ENCODE measurements at regions not wholly inside any gene's neighbourhood (a gene's known extent, or its start where the extent isn't known, plus 50 kb on each side); places are given as distances from the start of the nearest gene placed in this dataset.

- no peak overlapping the region for H3K9ac ChIP-seq (ENCODE audit: low read depth, low read length, poor library complexity)
- DNase-seq (ENCODE audit: low spot score) = no peak
- WGBS, 2 donors (ENCODE audit: extremely low coverage in 2 of 2, insufficient read length in 2 of 2, insufficient replicate concordance in 1 of 2) = no CpG with 5 or more reads among the region's 2 CpGs
These were observed 59.0 kb upstream of the SPATS2L start for GRCh38 chr2:200247494-200247893.

GRCh38 chr2:200252265-200253067, 54.0 kb upstream of the SPATS2L start:
- Histone ChIP-seq H3K4me2 (ENCODE audit: insufficient read depth, low read length, poor library complexity, severe bottlenecking) (no peak overlapping the region), H4K91ac (ENCODE audit: low read depth, low read length, poor library complexity) (no peak overlapping the region), H3K79me1 (ENCODE audit: low read depth, low read length) (peaks cover 2% of the 10 kb centered on the region), H4K8ac (ENCODE audit: low read depth, low read length) (no peak overlapping the region), H3K4me3 (ENCODE audit: low read length in 2 of 2) (no peak overlapping the region), H3K9me3 (replicated peaks in 1 of 2; ENCODE audit: control insufficient read depth in 2 of 2, insufficient read depth in 1 of 2, low read depth in 1 of 2, low read length in 2 of 2) (no peaks in the 10 kb centered on the region), H3K18ac (ENCODE audit: low read length) (no peak overlapping the region), H3K23ac (ENCODE audit: low read depth, low read length, poor library complexity) (no peak overlapping the region), H2BK120ac (ENCODE audit: low read depth, low read length) (no peak overlapping the region), H2AFZ (ENCODE audit: low read length) (peak overlapping the region; percentile 5), H3K4me1 (ENCODE audit: control insufficient read depth in 2 of 2, insufficient read depth in 1 of 2, low read depth in 1 of 2, low read length in 2 of 2) (no peaks in the 10 kb centered on the region), H2BK12ac (ENCODE audit: low read length) (no peak overlapping the region), H2AK5ac (ENCODE audit: low read depth, low read length) (no peak overlapping the region), H3K4ac (ENCODE audit: low read length) (no peak overlapping the region), H3K27me3 (ENCODE audit: control insufficient read depth in 3 of 3, insufficient read depth in 3 of 3, low read depth in 1 of 3, low read length in 3 of 3) (peaks cover 0 to 6% (median 0%) of the 10 kb centered on the region in 3 experiments), H3K14ac (ENCODE audit: low read length) (no peak overlapping the region), H2BK5ac (ENCODE audit: low read length) (no peak overlapping the region), H2BK15ac (ENCODE audit: low read length) (no peak overlapping the region), H3K36me3 (replicated peaks in 1 of 2; ENCODE audit: control insufficient read depth in 2 of 2, insufficient read depth in 2 of 2, low read length in 2 of 2) (no peaks in the 10 kb centered on the region), H3K27ac (replicated peaks; ENCODE audit: low read length) (no peak overlapping the region), H3K9ac (ENCODE audit: low read depth, low read length, poor library complexity) (no peak overlapping the region)
- no peak for DNase-seq (ENCODE audit: low spot score)
- WGBS, 2 donors (ENCODE audit: extremely low coverage in 2 of 2, insufficient read length in 2 of 2, insufficient replicate concordance in 1 of 2) = no CpG with 5 or more reads among the region's 8 CpGs

More at GRCh38 chr2:200247494-200247893, 59.0 kb upstream of the SPATS2L start:
- Histone ChIP-seq H2AFZ (ENCODE audit: low read length) (no peak overlapping the region), H3K18ac (ENCODE audit: low read length) (no peak overlapping the region), H2BK120ac (ENCODE audit: low read depth, low read length) (no peak overlapping the region), H2BK15ac (ENCODE audit: low read length) (no peak overlapping the region), H4K91ac (ENCODE audit: low read depth, low read length, poor library complexity) (no peak overlapping the region), H3K27me3 (ENCODE audit: control insufficient read depth in 3 of 3, insufficient read depth in 3 of 3, low read depth in 1 of 3, low read length in 3 of 3) (no peaks in the 10 kb centered on the region), H3K14ac (ENCODE audit: low read length) (no peak overlapping the region), H3K79me1 (ENCODE audit: low read depth, low read length) (no peaks in the 10 kb centered on the region), H3K9me3 (replicated peaks in 1 of 2; ENCODE audit: control insufficient read depth in 2 of 2, insufficient read depth in 1 of 2, low read depth in 1 of 2, low read length in 2 of 2) (no peaks in the 10 kb centered on the region), H3K36me3 (replicated peaks in 1 of 2; ENCODE audit: control insufficient read depth in 2 of 2, insufficient read depth in 2 of 2, low read length in 2 of 2) (no peaks in the 10 kb centered on the region), H2BK5ac (ENCODE audit: low read length) (no peak overlapping the region), H4K8ac (ENCODE audit: low read depth, low read length) (no peak overlapping the region), H3K4me2 (ENCODE audit: insufficient read depth, low read length, poor library complexity, severe bottlenecking) (no peak overlapping the region), H3K27ac (replicated peaks; ENCODE audit: low read length) (no peak overlapping the region), H3K4me3 (ENCODE audit: low read length in 2 of 2) (no peak overlapping the region), H2BK12ac (ENCODE audit: low read length) (no peak overlapping the region), H3K4me1 (ENCODE audit: control insufficient read depth in 2 of 2, insufficient read depth in 1 of 2, low read depth in 1 of 2, low read length in 2 of 2) (no peaks in the 10 kb centered on the region), H2AK5ac (ENCODE audit: low read depth, low read length) (no peak overlapping the region), H3K23ac (ENCODE audit: low read depth, low read length, poor library complexity) (no peak overlapping the region), H3K4ac (ENCODE audit: low read length) (no peak overlapping the region)

GRCh38 chr2:200253639-200254038, 52.9 kb upstream of the SPATS2L start:
- Histone ChIP-seq H3K14ac (ENCODE audit: low read length) (no peak overlapping the region), H3K4me3 (ENCODE audit: low read length in 2 of 2) (no peak overlapping the region), H3K4me1 (ENCODE audit: control insufficient read depth in 2 of 2, insufficient read depth in 1 of 2, low read depth in 1 of 2, low read length in 2 of 2) (no peaks in the 10 kb centered on the region), H2BK15ac (ENCODE audit: low read length) (no peak overlapping the region), H4K91ac (ENCODE audit: low read depth, low read length, poor library complexity) (no peak overlapping the region), H2BK12ac (ENCODE audit: low read length) (no peak overlapping the region), H3K9ac (ENCODE audit: low read depth, low read length, poor library complexity) (no peak overlapping the region), H3K23ac (ENCODE audit: low read depth, low read length, poor library complexity) (no peak overlapping the region), H2AFZ (ENCODE audit: low read length) (no peak overlapping the region), H4K8ac (ENCODE audit: low read depth, low read length) (no peak overlapping the region), H2AK5ac (ENCODE audit: low read depth, low read length) (no peak overlapping the region), H3K27me3 (ENCODE audit: control insufficient read depth in 3 of 3, insufficient read depth in 3 of 3, low read depth in 1 of 3, low read length in 3 of 3) (peaks cover 0 to 6% (median 0%) of the 10 kb centered on the region in 3 experiments), H3K4ac (ENCODE audit: low read length) (no peak overlapping the region), H3K27ac (replicated peaks; ENCODE audit: low read length) (no peak overlapping the region), H2BK120ac (ENCODE audit: low read depth, low read length) (no peak overlapping the region), H2BK5ac (ENCODE audit: low read length) (no peak overlapping the region), H3K4me2 (ENCODE audit: insufficient read depth, low read length, poor library complexity, severe bottlenecking) (no peak overlapping the region), H3K36me3 (replicated peaks in 1 of 2; ENCODE audit: control insufficient read depth in 2 of 2, insufficient read depth in 2 of 2, low read length in 2 of 2) (no peaks in the 10 kb centered on the region), H3K9me3 (replicated peaks in 1 of 2; ENCODE audit: control insufficient read depth in 2 of 2, insufficient read depth in 1 of 2, low read depth in 1 of 2, low read length in 2 of 2) (no peaks in the 10 kb centered on the region), H3K79me1 (ENCODE audit: low read depth, low read length) (peaks cover 2% of the 10 kb centered on the region), H3K18ac (ENCODE audit: low read length) (no peak overlapping the region)
- WGBS, 2 donors (ENCODE audit: extremely low coverage in 2 of 2, insufficient read length in 2 of 2, insufficient replicate concordance in 1 of 2) = no CpG with 5 or more reads among the region's 2 CpGs
- DNase-seq (ENCODE audit: low spot score) = no peak

GRCh38 chr2:200254773-200255172, 51.7 kb upstream of the SPATS2L start:
- H2AK5ac ChIP-seq (ENCODE audit: low read depth, low read length) = no peak overlapping the region
- no CpG with 5 or more reads among the region's 4 CpGs for WGBS, 2 donors (ENCODE audit: extremely low coverage in 2 of 2, insufficient read length in 2 of 2, insufficient replicate concordance in 1 of 2)

More at GRCh38 chr2:200254773-200255172, 51.7 kb upstream of the SPATS2L start:
- Histone ChIP-seq H3K9ac (ENCODE audit: low read depth, low read length, poor library complexity) (no peak overlapping the region), H4K8ac (ENCODE audit: low read depth, low read length) (no peak overlapping the region), H3K36me3 (replicated peaks in 1 of 2; ENCODE audit: control insufficient read depth in 2 of 2, insufficient read depth in 2 of 2, low read length in 2 of 2) (no peaks in the 10 kb centered on the region), H3K4me3 (ENCODE audit: low read length in 2 of 2) (no peak overlapping the region), H3K4me2 (ENCODE audit: insufficient read depth, low read length, poor library complexity, severe bottlenecking) (no peak overlapping the region), H2AFZ (ENCODE audit: low read length) (no peak overlapping the region), H3K79me1 (ENCODE audit: low read depth, low read length) (peaks cover 2% of the 10 kb centered on the region), H3K23ac (ENCODE audit: low read depth, low read length, poor library complexity) (no peak overlapping the region), H2BK12ac (ENCODE audit: low read length) (no peak overlapping the region), H3K4me1 (ENCODE audit: control insufficient read depth in 2 of 2, insufficient read depth in 1 of 2, low read depth in 1 of 2, low read length in 2 of 2) (no peaks in the 10 kb centered on the region), H3K18ac (ENCODE audit: low read length) (peak overlapping the region; percentile 35), H2BK120ac (ENCODE audit: low read depth, low read length) (no peak overlapping the region), H3K4ac (ENCODE audit: low read length) (no peak overlapping the region), H3K9me3 (replicated peaks in 1 of 2; ENCODE audit: control insufficient read depth in 2 of 2, insufficient read depth in 1 of 2, low read depth in 1 of 2, low read length in 2 of 2) (no peaks in the 10 kb centered on the region), H2BK15ac (ENCODE audit: low read length) (no peak overlapping the region), H3K14ac (ENCODE audit: low read length) (no peak overlapping the region), H2BK5ac (ENCODE audit: low read length) (no peak overlapping the region), H3K27me3 (ENCODE audit: control insufficient read depth in 3 of 3, insufficient read depth in 3 of 3, low read depth in 1 of 3, low read length in 3 of 3) (peaks cover 0 to 6% (median 0%) of the 10 kb centered on the region in 3 experiments), H4K91ac (ENCODE audit: low read depth, low read length, poor library complexity) (no peak overlapping the region), H3K27ac (replicated peaks; ENCODE audit: low read length) (no peak overlapping the region)
- no peak for DNase-seq (ENCODE audit: low spot score)

Measured in neuronal stem cell (in vitro differentiated cells).